ENCODE measurements at regions not wholly inside any gene's neighbourhood (a gene's known extent, or its start where the extent isn't known, plus 50 kb on each side); places are given as distances from the start of the nearest gene placed in this dataset.

- no peak for DNase-seq
These were observed 726.6 kb downstream of the LTN1 start for GRCh38 chr21:28266061-28266460.

- DNase-seq, result no peak
These were observed 728.7 kb downstream of the LTN1 start for GRCh38 chr21:28263974-28264373.

- no peak for DNase-seq
These were observed 731.4 kb downstream of the LTN1 start for GRCh38 chr21:28261298-28261697.

GRCh38 chr21:28257276-28257675 is 735.4 kb downstream of the LTN1 start:
- no peak for DNase-seq

GRCh38 chr21:28256837-28257236 is 735.8 kb downstream of the LTN1 start:
- DNase-seq, result no peak

- DNase-seq, result no peak
These were observed 736.3 kb downstream of the LTN1 start for GRCh38 chr21:28256420-28256831.

- no peak for DNase-seq
These were observed 738.7 kb downstream of the LTN1 start for GRCh38 chr21:28253961-28254360.

- no peak for DNase-seq
These were observed 739.3 kb downstream of the LTN1 start for GRCh38 chr21:28253338-28253737.

GRCh38 chr21:28252928-28253327 is 739.7 kb downstream of the LTN1 start:
- DNase-seq, result no peak

- no peak for DNase-seq
These were observed 741.7 kb downstream of the LTN1 start for GRCh38 chr21:28250946-28251345.

GRCh38 chr21:28247454-28248020 is 745.1 kb downstream of the LTN1 start:
- no peak for DNase-seq

GRCh38 chr21:28240586-28240985 is 752.1 kb downstream of the LTN1 start:
- no peak for DNase-seq

GRCh38 chr21:28239340-28239739 is 753.3 kb downstream of the LTN1 start:
- no peak for DNase-seq

- DNase-seq, result no peak
These were observed 755.0 kb downstream of the LTN1 start for GRCh38 chr21:28237661-28238060.

- no peak for DNase-seq
These were observed 757.3 kb downstream of the LTN1 start for GRCh38 chr21:28235169-28235895.

- no peak for DNase-seq
These were observed 758.4 kb downstream of the LTN1 start for GRCh38 chr21:28234326-28234725.

GRCh38 chr21:28233536-28234220 is 759.0 kb downstream of the LTN1 start:
- DNase-seq, result no peak

GRCh38 chr21:28230559-28230958 is 762.1 kb downstream of the LTN1 start:
- no peak for DNase-seq

- DNase-seq, result no peak
These were observed 762.9 kb downstream of the LTN1 start for GRCh38 chr21:28229814-28230213.

GRCh38 chr21:28228636-28228995 is 764.1 kb downstream of the LTN1 start:
- no peak for DNase-seq

GRCh38 chr21:28227881-28228635 is 764.6 kb downstream of the LTN1 start:
- DNase-seq, result no peak

GRCh38 chr21:28226563-28226962 is 766.1 kb downstream of the LTN1 start:
- DNase-seq, result no peak

- DNase-seq, result no peak
These were observed 768.4 kb downstream of the LTN1 start for GRCh38 chr21:28224191-28224726.

All from islet precursor cell (in vitro differentiated cells).